SK-N-MC (cell line): ENCODE measurements at regions not wholly inside any gene's neighbourhood (a gene's known extent, or its start where the extent isn't known, plus 50 kb on each side); places are given as distances from the start of the nearest gene placed in this dataset.
"Not testable (repeated sequence)": the region's sequence is repeated elsewhere in the genome, so short reads cannot be mapped to it uniquely, and the experiment has no call there.

Experiments used
- DNase-seq: peaks from one replicate; pipeline ENCODE4 v3.0.0-alpha.2; 2011; ENCODE audit warnings: low read depth, low spot score
- H3K27ac ChIP-seq: fragments of 200-600 bp; sonication (generic); 2 replicates; pipeline ENCODE4 v1.5.1; 2016; ENCODE audit warnings: mixed run types
- H3K36me3 ChIP-seq: fragments of 200-600 bp; sonication (generic); 2 replicates; pipeline ENCODE4 v1.6.1; 2017; ENCODE audit warnings: antibody characterized with exemption, low read length, mixed read lengths; ENCODE audit not compliant: insufficient read depth
- H3K4me3 ChIP-seq: fragments of 200-600 bp; sonication (generic); 2 replicates; pipeline ENCODE4 v1.5.1; 2016
- H3K9ac ChIP-seq: fragments of 200-600 bp; sonication (generic); 2 replicates; pipeline ENCODE4 v1.8.0; 2017; ENCODE audit warnings: mixed run types, mixed read lengths; ENCODE audit not compliant: insufficient read length
- H3K9me3 ChIP-seq: fragments of 200-600 bp; sonication (generic); 2 replicates; pipeline ENCODE4 v1.6.1; 2017; ENCODE audit warnings: low read depth, mild to moderate bottlenecking, antibody characterized with exemption, low read length, moderate library complexity, mixed read lengths
- EZH2 ChIP-seq: fragments of 200-600 bp; sonication (generic); IDR thresholded peaks from one replicate; pipeline ENCODE4 v1.6.1; 2017; ENCODE audit warnings: antibody characterized with exemption
- FOXP2 ChIP-seq: optimal IDR thresholded peaks from 2 replicates; pipeline ENCODE3; 2011; ENCODE audit warnings: mild to moderate bottlenecking, moderate library complexity; ENCODE audit not compliant: insufficient read depth; ENCODE audit errors: extremely low read length, control extremely low read depth
- POLR2AphosphoS5 ChIP-seq: IDR thresholded peaks from 2 replicates; pipeline ENCODE4 v1.6.1; 2012; ENCODE audit warnings: mild to moderate bottlenecking, low read depth, low read length, borderline replicate concordance

DNA sequence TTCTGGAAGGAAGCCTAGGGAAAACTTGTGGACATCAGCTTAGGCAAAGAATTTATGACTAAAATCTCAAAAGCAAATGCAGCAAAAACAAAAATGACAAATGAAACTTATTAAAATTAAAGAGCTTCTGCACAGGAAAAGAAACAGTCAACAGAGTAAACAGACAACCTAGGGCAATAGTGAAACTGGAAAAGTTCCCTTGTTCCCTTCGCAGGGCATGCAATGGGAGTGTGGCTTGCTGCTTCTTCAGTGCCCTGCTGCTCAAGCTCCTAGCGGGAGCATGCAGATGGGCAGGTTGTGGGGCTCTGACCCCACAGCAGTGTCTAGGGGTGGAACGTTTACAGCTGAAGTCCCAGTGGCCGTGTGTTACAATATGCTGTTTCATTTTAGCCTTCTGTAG is 1797.4 kb downstream of the NCAM2 start:
- H3K9me3 ChIP-seq, result no peaks in the 10 kb centered on the region
- TF ChIP-seq EZH2 (no peak), POLR2AphosphoS5 (no peak), FOXP2 (no peak)
- DNase-seq, result no peak
- no peak overlapping the region for H3K4me3 ChIP-seq
- H3K36me3 ChIP-seq, result no peaks in the 10 kb centered on the region
- no peak overlapping the region for H3K27ac ChIP-seq
- H3K9ac ChIP-seq, result no peak overlapping the region

DNA sequence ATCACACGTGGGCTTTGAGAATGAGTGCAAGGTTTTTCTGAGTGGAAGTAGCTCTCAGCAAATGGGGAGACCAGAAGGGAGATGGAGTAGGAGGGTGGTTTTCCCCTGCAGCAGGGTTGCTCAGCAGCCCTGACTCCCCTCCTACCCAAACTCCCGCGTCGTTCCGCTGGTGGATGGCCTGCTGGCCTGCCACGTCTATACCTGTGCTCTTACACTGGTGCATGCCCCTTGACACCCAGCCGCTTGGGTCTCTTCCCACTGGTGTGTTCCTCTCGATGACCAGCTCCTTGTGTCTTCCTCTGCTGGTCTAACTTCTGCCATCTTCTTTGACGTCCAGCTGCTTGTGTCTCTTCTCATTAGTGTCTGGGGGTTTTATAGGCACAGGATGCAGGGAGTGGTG is 1797.9 kb downstream of the NCAM2 start:
- no peak for TF ChIP-seq FOXP2
- no peak for TF ChIP-seq POLR2AphosphoS5
- no peak for TF ChIP-seq EZH2
- Histone ChIP-seq H3K36me3 (no peaks in the 10 kb centered on the region), H3K4me3 (no peak overlapping the region), H3K9ac (no peak overlapping the region), H3K9me3 (no peaks in the 10 kb centered on the region), H3K27ac (no peak overlapping the region)
- DNase-seq, result no peak

DNA sequence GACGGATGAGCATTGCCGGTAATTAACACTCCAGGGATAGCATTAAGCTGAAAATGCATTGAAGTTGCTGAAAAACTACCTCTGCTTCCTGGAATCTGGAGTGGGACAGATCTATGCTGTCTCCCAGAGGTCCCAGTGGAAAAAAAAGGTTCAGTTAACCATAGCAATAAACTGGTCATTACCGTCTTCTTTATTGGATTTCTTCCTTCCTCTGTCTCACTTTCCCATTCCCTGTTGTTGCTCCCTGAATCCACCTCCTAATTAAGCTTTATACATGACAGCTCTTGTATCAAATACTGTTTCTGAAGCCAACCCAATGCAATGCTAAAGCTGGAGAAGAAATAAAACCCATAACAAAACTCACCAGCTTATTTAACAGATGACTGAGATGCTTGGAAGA is 1805.9 kb downstream of the NCAM2 start:
- TF ChIP-seq POLR2AphosphoS5 (no peak), FOXP2 (no peak)
- DNase-seq, result no peak
- Histone ChIP-seq H3K9me3 (no peaks in the 10 kb centered on the region), H3K9ac (no peak overlapping the region), H3K36me3 (no peaks in the 10 kb centered on the region), H3K27ac (no peak overlapping the region), H3K4me3 (no peak overlapping the region)

DNA sequence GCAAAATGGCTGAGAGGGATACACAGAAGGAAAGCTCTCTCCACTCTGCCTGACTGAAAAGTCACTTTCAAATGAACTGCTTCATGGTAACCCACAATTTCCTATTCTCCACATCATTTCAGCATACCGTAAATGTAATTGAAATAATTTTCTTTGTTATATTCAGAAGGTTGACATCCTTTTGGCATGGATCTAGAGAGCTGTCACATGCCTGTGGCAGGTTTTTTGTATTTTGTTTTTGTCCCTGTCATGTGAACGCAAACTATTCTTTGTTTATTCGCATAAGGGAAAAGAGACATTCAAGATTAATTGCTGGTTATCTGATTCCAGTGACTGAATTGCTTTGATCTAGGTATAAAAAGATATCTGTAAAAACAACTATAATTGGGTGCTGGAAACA is 1808.1 kb downstream of the NCAM2 start:
- no peak overlapping the region for H3K4me3 ChIP-seq
- no peak overlapping the region for H3K27ac ChIP-seq
- no peaks in the 10 kb centered on the region for H3K36me3 ChIP-seq
- TF ChIP-seq EZH2 (no peak), FOXP2 (no peak), POLR2AphosphoS5 (no peak)
- no peak for DNase-seq
- H3K9ac ChIP-seq, result no peak overlapping the region
- no peaks in the 10 kb centered on the region for H3K9me3 ChIP-seq

DNA sequence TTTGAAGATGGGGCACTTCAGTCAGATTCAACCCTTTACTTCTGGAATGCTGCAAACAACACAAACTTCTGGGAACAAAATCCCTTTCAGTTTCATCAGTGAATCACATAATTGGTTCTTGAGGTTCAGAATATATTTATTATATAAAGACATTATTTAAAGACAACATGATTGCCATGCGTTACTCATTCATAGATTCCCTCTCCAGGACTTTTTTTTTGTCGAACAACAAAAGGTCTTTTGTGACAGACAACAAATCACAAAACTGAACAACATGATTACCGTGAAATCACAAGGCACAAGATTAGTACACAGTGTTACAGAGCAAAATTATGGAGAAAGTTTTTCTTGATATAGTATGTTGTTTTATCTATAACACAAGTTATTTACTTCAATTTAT is 1815.0 kb downstream of the NCAM2 start:
- no peak overlapping the region for H3K9ac ChIP-seq
- H3K4me3 ChIP-seq, result no peak overlapping the region
- H3K36me3 ChIP-seq, result no peaks in the 10 kb centered on the region
- TF ChIP-seq EZH2 (no peak), POLR2AphosphoS5 (no peak), FOXP2 (no peak)
- no peak overlapping the region for H3K27ac ChIP-seq
- H3K9me3 ChIP-seq, result no peaks in the 10 kb centered on the region
- DNase-seq, result no peak

DNA sequence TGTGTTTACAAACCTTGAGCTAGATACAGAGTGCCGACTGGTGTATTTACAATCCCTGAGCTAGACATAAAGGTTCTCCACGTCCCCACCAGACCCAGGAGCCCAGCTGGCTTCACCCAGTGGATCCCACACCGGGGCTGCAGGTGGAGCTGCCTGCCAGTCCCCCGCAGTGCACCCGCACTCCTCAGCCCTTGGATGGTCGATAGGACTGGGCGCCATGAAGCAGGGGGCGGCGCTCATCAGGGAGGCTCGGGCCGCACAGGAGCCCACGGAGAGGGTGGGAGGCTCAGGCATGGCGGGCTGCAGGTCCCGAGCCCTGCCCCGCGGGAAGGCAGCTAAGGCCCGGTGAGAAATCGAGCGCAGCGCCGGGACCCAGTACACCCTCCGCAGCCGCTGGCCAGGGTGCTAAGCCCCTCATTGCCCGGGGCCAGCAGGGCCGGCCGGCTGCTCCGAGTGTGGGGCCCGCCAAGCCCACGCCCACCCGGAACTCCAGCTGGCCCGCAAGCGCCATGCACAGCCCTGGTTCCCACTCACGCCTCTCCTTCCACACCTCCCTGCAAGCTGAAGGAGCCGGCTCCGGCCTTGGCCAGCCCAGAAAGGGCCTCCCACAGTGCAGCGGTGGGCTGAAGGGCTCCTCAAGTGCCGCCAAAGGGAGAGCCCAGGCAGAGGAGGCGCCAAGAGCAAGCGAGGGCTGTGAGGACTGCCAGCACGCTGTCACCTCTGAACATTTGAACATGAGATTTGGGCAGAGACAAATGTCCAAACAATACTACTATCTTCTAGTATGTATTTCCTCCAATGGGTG is 1820.7 kb downstream of the NCAM2 start:
- DNase-seq, H3K27ac ChIP-seq, H3K36me3 ChIP-seq, H3K4me3 ChIP-seq, H3K9ac ChIP-seq, H3K9me3 ChIP-seq: not testable (repeated sequence)

DNA sequence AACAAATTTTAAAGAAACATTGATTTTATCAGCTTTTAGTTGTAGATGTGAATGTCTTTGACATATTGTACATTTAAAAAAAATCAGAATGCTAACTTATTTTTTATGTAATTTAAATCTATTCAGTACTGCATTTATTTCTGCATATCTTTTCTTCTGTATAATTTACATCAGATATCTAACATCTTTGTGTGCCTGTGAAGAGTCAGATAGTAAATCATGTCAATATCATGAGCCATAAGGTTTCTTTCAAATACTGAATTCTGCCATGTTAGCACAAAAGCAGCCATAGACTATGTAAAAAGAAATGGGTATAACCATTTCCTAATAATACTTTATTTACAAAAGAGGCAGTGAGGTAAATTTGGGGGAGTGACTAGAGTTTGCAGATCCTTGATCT is 1829.2 kb downstream of the NCAM2 start:
- Histone ChIP-seq H3K9me3 (0 out of 2 replicates have a peak, but pooled peaks cover 4% of the 10 kb centered on the region), H3K4me3 (no peak overlapping the region), H3K27ac (no peak overlapping the region), H3K36me3 (no peaks in the 10 kb centered on the region), H3K9ac (no peak overlapping the region)
- TF ChIP-seq POLR2AphosphoS5, result no peak
- no peak for TF ChIP-seq FOXP2
- TF ChIP-seq EZH2, result no peak
- DNase-seq, result no peak

DNA sequence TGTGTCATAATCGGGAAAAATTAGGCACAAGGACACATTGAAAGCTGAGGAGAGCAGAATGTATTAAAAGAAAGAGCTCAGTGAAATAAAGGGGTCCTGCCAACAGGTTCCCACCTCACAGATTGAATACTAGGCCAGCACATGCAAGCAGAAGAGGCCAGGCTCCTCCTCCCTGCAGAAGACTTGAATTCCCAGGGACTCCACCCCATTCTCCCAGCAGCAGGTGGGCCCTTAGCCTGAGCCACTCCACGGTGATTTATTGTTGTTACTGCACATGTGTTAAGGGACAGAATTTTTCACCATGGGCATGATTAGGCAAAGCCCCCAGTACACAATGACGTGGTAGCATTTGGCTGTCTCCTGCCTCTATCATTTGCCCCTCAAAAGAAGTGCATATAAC is 1844.7 kb downstream of the NCAM2 start:
- H3K4me3 ChIP-seq, result no peak overlapping the region
- DNase-seq, result no peak
- TF ChIP-seq FOXP2 (no peak), EZH2 (no peak), POLR2AphosphoS5 (no peak)

DNA sequence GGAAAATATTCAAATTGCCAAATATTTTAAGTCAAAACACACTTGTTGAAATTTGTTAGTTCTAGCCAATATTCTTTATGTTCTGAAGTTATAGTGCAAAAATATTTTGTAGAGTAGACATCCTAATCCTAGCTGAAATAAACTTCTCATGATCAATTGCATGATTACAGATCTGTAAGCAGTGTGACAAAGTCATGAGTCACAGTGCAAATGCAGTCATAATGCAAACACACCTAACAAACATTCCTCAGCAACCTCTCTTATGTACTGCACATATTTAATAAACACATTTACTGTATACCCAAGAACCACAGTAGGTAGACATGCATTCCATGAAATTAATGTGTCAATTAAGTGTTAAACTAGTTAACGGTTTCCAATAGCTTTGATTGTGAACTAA is 1857.4 kb downstream of the NCAM2 start:
- no peaks in the 10 kb centered on the region for H3K36me3 ChIP-seq
- H3K27ac ChIP-seq, result no peak overlapping the region
- H3K9ac ChIP-seq, result no peak overlapping the region
- TF ChIP-seq EZH2 (no peak), POLR2AphosphoS5 (no peak), FOXP2 (no peak)
- H3K4me3 ChIP-seq, result no peak overlapping the region
- H3K9me3 ChIP-seq, result no peaks in the 10 kb centered on the region
- no peak for DNase-seq

More for the DNA sequence above, 1844.7 kb downstream of the NCAM2 start:
- Histone ChIP-seq H3K36me3 (no peaks in the 10 kb centered on the region), H3K9ac (no peak overlapping the region), H3K27ac (no peak overlapping the region), H3K9me3 (peaks cover 8% of the 10 kb centered on the region; the same call in 1 of the 2 replicates)
